ENCODE measurements at regions not wholly inside any gene's neighbourhood (a gene's known extent, or its start where the extent isn't known, plus 50 kb on each side); places are given as distances from the start of the nearest gene placed in this dataset.

- no peak for TF ChIP-seq RAD21 (conservative IDR thresholded peaks at IDR 0.05)
- TF ChIP-seq EP300 (conservative IDR thresholded peaks at IDR 0.05; ENCODE audit: poor library complexity, severe bottlenecking) = no peak
- TF ChIP-seq SMC3 (conservative IDR thresholded peaks at IDR 0.05; ENCODE audit: poor library complexity) = no peak
- TF ChIP-seq TAF1 (IDR thresholded peaks at IDR 0.05; ENCODE audit: low read depth) = no peak
- TF ChIP-seq MXI1 (conservative IDR thresholded peaks at IDR 0.05; ENCODE audit: poor library complexity, severe bottlenecking) = no peak
- TF ChIP-seq POLR2AphosphoS5 (IDR thresholded peaks at IDR 0.05) = no peak
- TF ChIP-seq EZH2 (IDR thresholded peaks at IDR 0.05; ENCODE audit: borderline replicate concordance, insufficient read depth, low read length, poor library complexity, severe bottlenecking) = no peak
- TF ChIP-seq CTCF (IDR thresholded peaks at IDR 0.05; ENCODE audit: poor library complexity, severe bottlenecking) = no peak
- no peak for TF ChIP-seq REST (IDR thresholded peaks at IDR 0.05; ENCODE audit: borderline replicate concordance)
- Histone ChIP-seq H2AFZ (ENCODE audit: low read depth, low read length) (no peak overlapping the region), H3K4me2 (ENCODE audit: low read length) (no peak overlapping the region), H3K9me3 (ENCODE audit: low read length) (no peaks in the 10 kb centered on the region), H3K79me2 (replicated peaks; ENCODE audit: insufficient read depth, low read length) (no peaks in the 10 kb centered on the region), H3K36me3 (ENCODE audit: insufficient read depth, low read length) (no peaks in the 10 kb centered on the region), H3F3A (ENCODE audit: insufficient read depth, low read length, poor library complexity, severe bottlenecking) (no peaks in the 10 kb centered on the region), H3K27me3 (ENCODE audit: insufficient read depth, low read depth, low read length) (no peaks in the 10 kb centered on the region), H4K20me1 (ENCODE audit: insufficient read depth) (no peaks in the 10 kb centered on the region), H3K9me2 (ENCODE audit: insufficient read depth, low read length) (no peaks in the 10 kb centered on the region), H3K27ac (ENCODE audit: low read length) (no peak overlapping the region), H3K9ac (ENCODE audit: low read length) (no peak overlapping the region), H3K4me3 (ENCODE audit: low read length) (no peak overlapping the region)
Measured at GRCh38 chr9:82810915-82811314, 252.0 kb downstream of the RASEF start.

- Histone ChIP-seq H4K20me1 (ENCODE audit: insufficient read depth) (no peaks in the 10 kb centered on the region), H3K4me3 (ENCODE audit: low read length) (no peak overlapping the region), H3K27me3 (ENCODE audit: insufficient read depth, low read depth, low read length) (no peaks in the 10 kb centered on the region), H3K4me2 (ENCODE audit: low read length) (no peak overlapping the region), H3K9me3 (ENCODE audit: low read length) (no peaks in the 10 kb centered on the region), H2AFZ (ENCODE audit: low read depth, low read length) (no peak overlapping the region), H3K36me3 (ENCODE audit: insufficient read depth, low read length) (no peaks in the 10 kb centered on the region), H3K9me2 (ENCODE audit: insufficient read depth, low read length) (no peaks in the 10 kb centered on the region), H3K9ac (ENCODE audit: low read length) (no peak overlapping the region), H3K79me2 (replicated peaks; ENCODE audit: insufficient read depth, low read length) (no peaks in the 10 kb centered on the region), H3K27ac (ENCODE audit: low read length) (no peak overlapping the region), H3F3A (ENCODE audit: insufficient read depth, low read length, poor library complexity, severe bottlenecking) (no peaks in the 10 kb centered on the region)
- no peak for TF ChIP-seq EZH2 (IDR thresholded peaks at IDR 0.05; ENCODE audit: borderline replicate concordance, insufficient read depth, low read length, poor library complexity, severe bottlenecking)
- no peak for TF ChIP-seq REST (IDR thresholded peaks at IDR 0.05; ENCODE audit: borderline replicate concordance)
Measured at GRCh38 chr9:82819260-82819659, 243.7 kb downstream of the RASEF start.
